ENCODE measurements at regions not wholly inside any gene's neighbourhood (a gene's known extent, or its start where the extent isn't known, plus 50 kb on each side); places are given as distances from the start of the nearest gene placed in this dataset.

DNA sequence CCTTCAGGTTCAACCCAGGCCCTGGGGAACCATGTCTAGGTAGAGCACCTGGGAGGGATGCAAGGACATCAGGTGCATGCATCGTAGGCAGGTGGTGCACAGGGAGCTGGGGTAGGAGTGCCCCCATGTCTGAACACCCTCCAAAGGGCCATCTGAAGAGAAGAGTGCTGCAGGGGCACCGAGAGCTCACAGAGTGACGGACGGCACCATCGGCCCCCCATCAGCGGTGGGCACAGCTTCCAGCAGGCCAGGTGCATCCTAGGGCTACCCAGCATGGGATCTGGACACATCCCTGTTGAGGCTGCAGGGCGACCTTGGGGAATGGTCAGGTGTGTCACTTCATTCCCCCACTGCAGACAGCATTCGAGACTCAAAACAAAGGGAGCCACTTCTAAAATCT, 138.3 kb upstream of the CDH4 start:
- DNase-seq (ENCODE audit: low read depth in 1 of 2, low spot score in 2 of 2) (no peak), FAIRE-seq (no peak)
- H3K79me2 ChIP-seq (ENCODE audit: control insufficient read depth in 1 of 2, insufficient read depth in 2 of 2, low read length in 2 of 2): no peaks in the 10 kb centered on the region
- H4K8ac ChIP-seq (ENCODE audit: extremely low read depth, insufficient read depth, low read length): no peak overlapping the region
- no peak overlapping the region for H3K4me3 ChIP-seq (ENCODE audit: extremely low read depth in 1 of 4, insufficient read depth in 2 of 4, low read depth in 3 of 4, low read length in 4 of 4)
- no peak overlapping the region for H3K27ac ChIP-seq (ENCODE audit: low read depth, low read length)
- no peak overlapping the region for H3K4me2 ChIP-seq (ENCODE audit: insufficient read depth in 1 of 2, low read depth in 2 of 2, low read length in 2 of 2)
- H3K9me3 ChIP-seq (ENCODE audit: insufficient read depth in 2 of 2, low read depth in 1 of 2, low read length in 1 of 2): no peaks in the 10 kb centered on the region
- H3K23me2 ChIP-seq (ENCODE audit: low read depth, low read length): no peaks in the 10 kb centered on the region
- H4K20me1 ChIP-seq (replicated peaks in 1 of 2; ENCODE audit: control insufficient read depth in 1 of 2, insufficient read depth in 2 of 2, low read length in 2 of 2): no peaks in the 10 kb centered on the region
- no peak overlapping the region for H2AK5ac ChIP-seq (ENCODE audit: low read depth, low read length)
- H3K9ac ChIP-seq (replicated peaks in 1 of 4; ENCODE audit: extremely low read depth in 1 of 4, low read depth in 3 of 4, low read length in 3 of 4): no peak overlapping the region
- H3K23ac ChIP-seq (ENCODE audit: insufficient read length): no peak overlapping the region
- no peak overlapping the region for H2BK120ac ChIP-seq (replicated peaks; ENCODE audit: low read depth, low read length)
- 93% methylated on average over 4 of the region's 8 CpGs; no CpG with 5 or more reads in 1 of the 2 experiments for WGBS, 2 experiments (ENCODE audit: extremely low coverage in 1 of 2, insufficient coverage in 1 of 2, insufficient read length in 1 of 2, insufficient replicate concordance in 2 of 2, low coverage in 1 of 2, low lambda C conversion rate in 2 of 2, missing lambda C conversion rate in 1 of 2)
- no peak overlapping the region for H2BK20ac ChIP-seq (ENCODE audit: low read length)
- no peak overlapping the region for H3K18ac ChIP-seq (ENCODE audit: extremely low read depth, low read length)
- H2BK5ac ChIP-seq (ENCODE audit: low read depth, low read length): no peak overlapping the region
- ChIA-PET POLR2A (ENCODE audit: partially characterized antibody) (no interaction called here), CTCF (ENCODE audit: partially characterized antibody) (interaction anchor here (0.5 kb wide), 1 partner anchor 400 kb away, joined by 3 read pairs; no protein-coding TSS in a partner anchor)
- H4K91ac ChIP-seq (replicated peaks; ENCODE audit: insufficient read length, low read length): no peak overlapping the region
- no peaks in the 10 kb centered on the region for H3K79me1 ChIP-seq (ENCODE audit: low read depth, low read length)
- no peak overlapping the region for H2AFZ ChIP-seq (ENCODE audit: low read length)
- no peak overlapping the region for H3K56ac ChIP-seq (replicated peaks; ENCODE audit: insufficient read length, low read depth, low read length)
- H2BK15ac ChIP-seq (ENCODE audit: low read length): no peak overlapping the region
- H4K5ac ChIP-seq (ENCODE audit: insufficient read length, low read depth, low read length): no peak overlapping the region
- no peak overlapping the region for H3K14ac ChIP-seq (ENCODE audit: insufficient read length)
- no peaks in the 10 kb centered on the region for H3K36me3 ChIP-seq (ENCODE audit: control insufficient read depth in 2 of 4, insufficient read depth in 4 of 4, low read length in 3 of 4)
- H3K4me1 ChIP-seq (replicated peaks in 1 of 4; ENCODE audit: control insufficient read depth in 3 of 4, insufficient read depth in 4 of 4, low read length in 3 of 4): no peaks in the 10 kb centered on the region
- no peak overlapping the region for H2BK12ac ChIP-seq (ENCODE audit: low read depth, low read length)
- no peak overlapping the region for H3K4ac ChIP-seq (replicated peaks; ENCODE audit: insufficient read length, low read depth, low read length)
- H3K27me3 ChIP-seq (replicated peaks in 1 of 4; ENCODE audit: control insufficient read depth in 3 of 4, extremely low read depth in 1 of 4, insufficient read depth in 3 of 4, low read length in 3 of 4): peaks cover 2 to 30% (median 12%) of the 10 kb centered on the region in 4 experiments
- no peak for TF ChIP-seq CEBPB (IDR thresholded peaks at IDR 0.05; ENCODE audit: low read depth, low read length)
- TF ChIP-seq SP4 (IDR thresholded peaks at IDR 0.05; ENCODE audit: low read length): no peak
- TF ChIP-seq ZNF274 (IDR thresholded peaks at IDR 0.05; ENCODE audit: borderline replicate concordance, extremely low read depth, low read length): no peak
- TF ChIP-seq SUZ12 (IDR thresholded peaks at IDR 0.05; ENCODE audit: low read length): no peak
- TF ChIP-seq HDAC2 (IDR thresholded peaks at IDR 0.05; ENCODE audit: borderline replicate concordance in 1 of 2, low read depth in 2 of 2, low read length in 2 of 2): no peak
- no peak for TF ChIP-seq EGR1 (IDR thresholded peaks at IDR 0.05; ENCODE audit: borderline replicate concordance, low read depth, low read length)
- TF ChIP-seq RFX5 (IDR thresholded peaks at IDR 0.05; ENCODE audit: borderline replicate concordance, low read depth, low read length): no peak
- no peak for TF ChIP-seq CTBP2 (IDR thresholded peaks at IDR 0.05; ENCODE audit: borderline replicate concordance, insufficient read depth, insufficient read length, low read length)
- no peak for TF ChIP-seq BACH1 (IDR thresholded peaks at IDR 0.05; ENCODE audit: low read length)
- TF ChIP-seq BCL11A (IDR thresholded peaks at IDR 0.05; ENCODE audit: low read depth in 2 of 2, low read length in 2 of 2): no peak
- no peak for TF ChIP-seq CBX5 (IDR thresholded peaks at IDR 0.05; ENCODE audit: low read depth, low read length)
- no peak for TF ChIP-seq BRCA1 (IDR thresholded peaks at IDR 0.05; ENCODE audit: low read depth, low read length)
- TF ChIP-seq SIN3A (conservative IDR thresholded peaks at IDR 0.05 in 1 of 2, IDR thresholded peaks at IDR 0.05 in 1 of 2; ENCODE audit: low read depth in 1 of 2, low read length in 2 of 2): no peak
- no peak for TF ChIP-seq NRF1 (IDR thresholded peaks at IDR 0.05; ENCODE audit: low read depth, low read length)
- no peak for TF ChIP-seq CREB1 (IDR thresholded peaks at IDR 0.05)
- TF ChIP-seq POLR2AphosphoS5 (IDR thresholded peaks at IDR 0.05; ENCODE audit: low read depth, low read length): no peak

All from H1 (cell line).